CD4-positive, alpha-beta T cell treated with Interleukin-12 subunit alpha and Interleukin-12 subunit beta, for 1 hour (primary cell): ENCODE measurements at regions not wholly inside any gene's neighbourhood (a gene's known extent, or its start where the extent isn't known, plus 50 kb on each side); places are given as distances from the start of the nearest gene placed in this dataset.
"Not testable (repeated sequence)": the region's sequence is repeated elsewhere in the genome, so short reads cannot be mapped to it uniquely, and the experiment has no call there.

Source experiments
- DNase-seq: peaks from one replicate; pipeline ENCODE4 v3.0.0-alpha.2; 2020

GRCh38 chr15:32342772-32343199, 60.3 kb downstream of the GOLGA8K start:
- DNase-seq, result peak; percentile 16

- DNase-seq, result not testable (repeated sequence)
These were observed 60.8 kb downstream of the GOLGA8K start for GRCh38 chr15:32342268-32342667.

DNA sequence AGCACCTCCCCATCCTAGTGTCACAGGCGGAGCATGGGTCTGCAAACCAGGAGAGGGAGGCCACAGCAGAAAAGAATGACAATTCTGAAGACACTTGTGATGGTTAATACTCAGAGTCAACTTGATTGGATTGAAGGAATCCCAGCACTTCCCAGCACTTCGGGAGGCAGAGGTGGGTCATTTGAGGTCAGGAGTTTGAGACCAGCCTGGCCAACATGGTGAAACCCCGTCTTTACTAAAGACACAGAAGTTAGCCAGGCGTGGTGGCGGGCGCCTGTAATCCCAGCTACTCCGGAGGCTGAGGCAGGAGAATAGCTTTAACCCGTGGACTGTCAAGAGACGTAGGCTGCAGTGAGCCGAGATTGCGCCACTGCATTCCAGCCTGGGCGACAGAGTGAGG, 61.6 kb downstream of the GOLGA8K start:
- DNase-seq, result not testable (repeated sequence)

- not testable (repeated sequence) for DNase-seq
These were observed 66.3 kb downstream of the GOLGA8K start for GRCh38 chr15:32336804-32337203.

DNA sequence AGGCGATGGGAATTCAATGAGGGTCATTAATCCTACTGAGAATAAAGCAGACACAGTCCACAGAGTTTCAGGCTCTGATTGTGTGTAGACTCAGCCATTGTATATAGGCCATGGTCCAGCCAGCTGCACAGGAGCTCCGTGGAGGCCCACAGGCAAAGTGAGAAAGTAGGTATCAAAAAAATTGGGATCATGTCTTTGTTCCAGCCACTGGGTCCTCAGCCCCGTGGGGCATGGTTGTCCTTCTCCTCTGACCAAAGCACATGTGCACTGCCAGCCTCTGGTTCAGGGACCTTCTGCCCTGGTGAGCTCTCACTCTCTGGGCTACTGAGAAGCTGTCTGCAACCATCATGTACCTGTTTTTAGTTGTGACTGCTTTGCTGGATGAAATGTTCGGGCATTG, 79.7 kb downstream of the GOLGA8K start:
- not testable (repeated sequence) for DNase-seq

DNA sequence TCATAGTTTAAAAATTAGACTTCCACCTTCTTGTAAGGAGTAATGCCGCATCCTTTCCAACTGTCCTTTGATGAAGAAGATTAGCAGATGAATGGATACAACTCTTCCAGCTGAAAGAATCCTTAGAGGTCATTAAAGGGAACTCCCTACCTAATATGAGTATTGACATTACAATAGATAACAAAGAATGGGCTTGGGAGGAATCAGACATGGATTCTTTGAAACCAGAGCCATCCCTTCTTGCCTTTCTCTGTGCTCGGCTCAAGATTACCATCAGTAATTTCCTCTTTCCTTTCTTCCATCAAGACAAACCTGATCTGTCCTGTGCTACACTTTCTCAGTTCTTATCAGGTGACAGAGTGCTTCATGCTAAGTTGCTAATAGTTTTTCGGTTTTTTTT, 83.8 kb downstream of the GOLGA8K start:
- DNase-seq, result not testable (repeated sequence)

GRCh38 chr15:32316482-32316881, 86.6 kb downstream of the GOLGA8K start:
- DNase-seq, result not testable (repeated sequence)

DNA sequence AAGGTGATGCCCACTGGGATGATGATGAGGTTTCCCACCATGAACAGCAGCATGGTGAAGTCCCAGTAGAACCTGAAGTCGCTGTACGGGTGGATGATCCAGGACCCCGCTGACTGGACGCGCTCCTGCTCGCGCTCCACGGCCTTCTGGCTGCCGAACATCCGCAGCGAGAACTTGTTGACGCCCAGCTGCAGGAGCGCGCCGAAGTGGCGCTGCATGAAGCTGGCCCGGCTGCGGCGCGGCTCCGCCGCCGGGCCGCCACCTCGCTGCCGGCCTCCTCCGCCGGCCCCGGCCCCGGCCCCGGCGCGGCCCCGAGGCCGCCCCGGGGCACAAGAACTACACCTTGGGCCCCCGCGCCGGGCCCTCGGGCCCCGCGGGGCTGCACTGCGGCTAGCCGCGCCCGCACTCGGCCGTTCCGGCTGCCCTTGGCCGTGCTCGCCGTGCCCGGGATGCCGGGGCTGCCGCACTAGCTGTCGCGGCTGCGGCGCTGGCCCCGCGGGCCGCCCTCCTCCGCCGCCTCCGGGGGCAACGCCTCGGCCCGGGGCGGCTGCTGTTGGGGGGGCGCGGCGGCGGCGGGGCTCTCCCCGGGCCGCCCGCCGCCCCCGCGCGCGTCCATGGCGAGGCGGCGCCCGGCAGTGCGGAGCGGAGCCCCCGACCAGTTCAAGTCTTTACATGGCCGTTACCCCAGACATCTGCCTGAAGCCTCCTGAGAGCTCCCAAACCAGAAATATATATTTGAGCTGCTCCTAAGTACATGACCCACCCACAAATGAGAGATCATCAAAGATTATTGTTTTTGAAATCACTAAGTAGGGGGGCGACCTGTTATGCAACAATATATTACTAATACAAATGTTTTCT, 87.8 kb downstream of the GOLGA8K start:
- not testable (repeated sequence) for DNase-seq

GRCh38 chr15:32313446-32314209, 89.5 kb downstream of the GOLGA8K start:
- not testable (repeated sequence) for DNase-seq

GRCh38 chr15:32312721-32313120, 90.4 kb downstream of the GOLGA8K start:
- not testable (repeated sequence) for DNase-seq

DNA sequence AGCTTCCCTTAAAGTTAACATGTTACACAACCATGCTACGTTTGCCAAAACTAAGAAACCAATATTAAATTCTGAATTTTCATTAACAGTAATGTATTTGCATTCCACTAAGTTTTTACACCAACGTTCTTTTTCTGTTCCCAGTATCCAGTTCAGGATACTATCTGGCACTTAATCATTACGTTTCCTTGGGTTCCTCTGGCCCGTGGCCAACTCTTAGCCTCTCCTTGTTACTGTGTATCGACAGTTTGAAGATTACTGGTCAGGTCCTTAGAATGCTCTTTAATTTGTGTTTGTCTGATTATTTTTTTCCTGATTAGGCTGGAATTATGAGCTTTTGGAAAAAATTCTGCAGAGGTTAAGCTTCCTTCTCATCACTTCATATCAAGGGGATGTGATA, 95.5 kb downstream of the GOLGA8K start:
- DNase-seq, result not testable (repeated sequence)

DNA sequence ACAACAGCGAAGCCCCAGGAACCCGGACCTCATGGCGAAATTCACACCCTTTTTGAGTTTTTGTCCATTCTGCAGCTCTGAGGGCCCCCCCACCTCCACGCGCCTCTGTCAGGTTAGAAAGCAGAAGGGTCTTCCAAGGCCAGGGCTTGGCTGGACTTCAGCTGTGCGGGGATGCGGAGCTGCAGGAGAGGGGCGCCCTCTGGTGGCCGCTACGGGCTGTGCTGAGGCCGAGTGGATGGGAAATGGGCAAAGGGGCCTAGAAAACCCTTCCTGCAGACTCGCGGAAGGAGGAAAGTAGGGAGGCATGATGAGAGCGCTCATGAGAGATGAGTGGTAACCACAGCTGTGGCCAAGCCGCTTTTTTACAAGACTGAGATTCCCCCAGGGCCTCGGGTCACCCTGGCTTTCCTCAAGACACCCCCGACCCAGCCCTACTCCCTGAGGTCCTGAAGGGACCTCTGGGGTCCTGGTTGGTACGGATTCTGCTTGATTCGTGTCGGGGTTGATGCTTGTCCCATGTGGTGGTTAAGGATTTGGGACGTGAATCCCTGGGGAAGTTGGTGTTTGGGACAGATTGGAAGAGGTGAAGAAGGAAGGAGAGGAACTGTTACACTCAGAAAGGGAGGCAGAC, 126.8 kb downstream of the GOLGA8K start:
- not testable (repeated sequence) for DNase-seq

- DNase-seq, result not testable (repeated sequence)
These were observed 149.1 kb downstream of the GOLGA8K start for GRCh38 chr15:32253958-32254357.

GRCh38 chr15:32249207-32249606, 153.9 kb downstream of the GOLGA8K start:
- DNase-seq, result not testable (repeated sequence)

- DNase-seq, result not testable (repeated sequence)
These were observed 159.4 kb downstream of the GOLGA8K start for GRCh38 chr15:32243727-32244126.

DNA sequence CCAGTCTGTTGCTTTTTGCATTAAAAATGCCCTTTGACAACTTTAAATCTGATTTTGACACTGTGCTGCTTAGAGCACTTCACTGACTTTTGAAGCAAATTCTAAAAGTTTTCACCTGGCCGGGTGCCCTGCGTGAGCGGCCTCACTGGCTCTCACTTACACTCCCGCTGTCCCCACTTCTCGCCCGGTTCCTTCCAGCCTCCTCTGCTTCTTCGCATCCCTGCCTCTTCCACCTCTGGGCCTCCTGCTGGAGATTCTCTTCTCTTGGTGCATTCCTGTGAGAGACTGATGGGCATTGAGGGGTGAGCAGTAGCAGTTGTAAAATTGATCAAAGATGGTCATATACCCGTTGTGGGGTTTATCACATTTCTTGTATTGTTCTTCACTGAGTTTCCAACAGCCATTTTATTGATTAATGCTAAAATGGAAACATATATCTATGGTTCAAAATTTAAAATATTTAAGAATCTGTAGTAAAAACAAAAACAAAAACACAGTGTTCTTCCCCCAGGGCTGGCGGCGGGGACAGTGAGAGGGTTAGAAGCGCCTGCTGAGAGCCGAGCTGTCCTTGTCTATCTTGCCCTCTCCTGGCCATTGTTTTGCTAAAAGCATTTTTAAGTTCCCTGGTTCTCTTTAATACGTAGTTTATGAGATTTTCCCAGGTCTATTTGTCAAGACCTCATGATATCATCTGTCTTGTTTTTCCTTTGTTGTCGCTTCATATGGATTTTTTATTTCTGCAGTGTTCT, 160.1 kb downstream of the GOLGA8K start:
- DNase-seq, result not testable (repeated sequence)

DNA sequence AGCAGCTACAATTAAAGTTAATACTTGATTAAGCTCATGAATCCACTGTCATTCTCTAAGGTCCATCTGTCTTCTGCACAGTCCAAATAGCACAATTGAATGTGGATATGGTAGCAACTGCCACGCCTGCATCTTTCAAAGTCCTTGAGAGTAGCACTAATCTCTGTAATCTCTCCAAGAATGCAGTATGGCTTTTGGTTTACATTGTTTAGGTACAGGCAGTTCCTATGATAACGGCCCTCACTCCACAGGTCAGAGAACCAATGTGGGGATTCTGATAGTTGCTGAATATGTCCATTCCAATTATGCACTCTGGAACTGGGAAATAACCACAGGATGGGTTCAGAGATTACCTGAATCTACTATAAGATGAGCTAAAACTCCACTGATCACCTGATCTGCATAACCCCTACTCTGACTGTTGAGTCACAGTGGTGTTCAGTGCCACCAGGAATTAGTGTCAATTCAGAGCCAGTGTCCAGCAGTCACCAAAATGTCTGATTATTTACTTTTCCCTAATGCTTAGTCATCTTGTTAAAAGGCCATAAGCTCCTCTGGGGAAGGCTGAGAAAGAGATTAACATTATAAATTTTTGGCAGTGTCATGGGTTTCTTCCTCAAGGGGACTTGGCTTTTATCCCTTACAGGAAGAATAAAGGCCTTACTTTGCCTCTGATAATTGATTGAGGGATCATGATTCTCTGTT, 175.5 kb downstream of the GOLGA8K start:
- DNase-seq, result not testable (repeated sequence)

- DNase-seq, result no peak
These were observed 180.4 kb downstream of the GOLGA8K start for GRCh38 chr15:32222716-32223115.
